SU-DHL-6 (cell line): ENCODE measurements at regions not wholly inside any gene's neighbourhood (a gene's known extent, or its start where the extent isn't known, plus 50 kb on each side); places are given as distances from the start of the nearest gene placed in this dataset.

Experiments used
- H2AFZ ChIP-seq: fragments of 200-600 bp; sonication (generic); 2 replicates; pipeline ENCODE4 v1.6.1; 2014; ENCODE audit warnings: low read depth, mild to moderate bottlenecking, moderate library complexity, mixed read lengths, antibody characterized with exemption, low read length; ENCODE audit not compliant: severe bottlenecking
- H3F3A ChIP-seq: fragments of 200-600 bp; shearing (Covaris generic); 2 replicates; pipeline ENCODE4 v1.6.0; 2016; ENCODE audit warnings: antibody characterized with exemption, mild to moderate bottlenecking; ENCODE audit not compliant: insufficient read depth
- H3K27ac ChIP-seq: fragments of 200-600 bp; sonication (generic); 2 replicates; pipeline ENCODE4 v1.5.1; 2016; ENCODE audit warnings: low read depth, mild to moderate bottlenecking, low read length, moderate library complexity, mixed read lengths
- H3K27me3 ChIP-seq: fragments of 200-600 bp; sonication (generic), shearing (Covaris generic); 2 replicates; pipeline ENCODE4 v1.6.0; 2014; ENCODE audit warnings: mild to moderate bottlenecking, low read length
- H3K36me3 ChIP-seq: fragments of 200-600 bp; sonication (generic); 2 replicates; pipeline ENCODE4 v1.6.1; 2014; ENCODE audit warnings: mild to moderate bottlenecking, low read length, mixed read lengths
- H3K4me2 ChIP-seq: fragments of 300-600, 200-600 bp; shearing (Covaris generic), sonication (generic); 2 replicates; pipeline ENCODE4 v1.6.0; 2014; ENCODE audit warnings: low read length, low read depth, mild to moderate bottlenecking; ENCODE audit not compliant: poor library complexity, severe bottlenecking
- H3K4me3 ChIP-seq: fragments of 200-600 bp; sonication (generic); 2 replicates; pipeline ENCODE4 v1.5.1; 2014; ENCODE audit warnings: antibody characterized with exemption, low read length, mild to moderate bottlenecking, mixed read lengths; ENCODE audit not compliant: insufficient read depth, poor library complexity, severe bottlenecking
- H3K79me2 ChIP-seq: fragments of 200-600 bp; sonication (generic); 2 replicates; pipeline ENCODE4 v1.6.1; 2014; ENCODE audit warnings: mild to moderate bottlenecking, low read length, moderate library complexity; ENCODE audit not compliant: insufficient read depth
- H3K9ac ChIP-seq: fragments of 200-600 bp; sonication (generic); 2 replicates; pipeline ENCODE4 v1.7.0; 2014; ENCODE audit warnings: mild to moderate bottlenecking, low read length
- H3K9me2 ChIP-seq: fragments of 200-600 bp; sonication (generic); replicated peaks from 2 replicates; pipeline ENCODE4 v1.6.1; 2014; ENCODE audit warnings: low read length; ENCODE audit not compliant: insufficient read depth
- H3K9me3 ChIP-seq: fragments of 200-600 bp; sonication (generic); 2 replicates; pipeline ENCODE4 v1.6.1; 2014; ENCODE audit warnings: low read length, mixed read lengths; ENCODE audit not compliant: insufficient read depth
- H4K20me1 ChIP-seq: fragments of 200-600 bp; sonication (generic); 2 replicates; pipeline ENCODE4 v1.6.1; 2014; ENCODE audit warnings: low read depth, mild to moderate bottlenecking, antibody characterized with exemption, low read length, moderate library complexity, mixed read lengths
- CTCF ChIP-seq: fragments of 200-600 bp; sonication (generic); IDR thresholded peaks from one replicate; pipeline ENCODE4 v1.5.1; 2017; ENCODE audit warnings: antibody characterized with exemption, mild to moderate bottlenecking, low read length, moderate library complexity; ENCODE audit not compliant: insufficient read depth, poor library complexity, severe bottlenecking
- EZH2phosphoT487 ChIP-seq: fragments of 200-600 bp; sonication (generic), shearing (Covaris generic); conservative IDR thresholded peaks from 2 replicates; pipeline ENCODE4 v1.6.1; 2018; ENCODE audit warnings: mild to moderate bottlenecking, antibody characterized with exemption, low read length, moderate library complexity, mixed read lengths

DNA sequence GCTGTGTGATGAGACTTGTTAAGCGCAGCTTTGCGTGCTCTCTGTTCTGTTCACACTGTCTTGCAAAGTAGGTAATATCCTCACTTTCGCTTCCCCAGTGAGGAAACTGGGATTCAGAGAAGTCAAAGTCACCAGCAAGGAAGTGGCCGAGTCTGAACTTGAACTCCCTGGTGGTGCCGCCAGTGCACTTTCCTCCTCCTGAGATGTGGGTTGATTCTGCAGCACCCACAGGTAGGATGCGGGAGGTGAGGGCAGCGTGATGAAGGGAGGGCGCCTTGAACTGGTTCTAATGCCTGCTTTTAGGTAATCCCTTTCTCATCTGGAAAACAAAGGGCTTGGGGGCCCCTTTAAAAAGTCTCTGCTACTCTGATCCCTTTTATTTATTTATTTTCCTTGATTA is 54.9 kb upstream of the IGF1 start:
- Histone ChIP-seq H3K4me2 (no peak overlapping the region), H3K27ac (no peak overlapping the region), H3K27me3 (no peaks in the 10 kb centered on the region), H3K4me3 (no peak overlapping the region), H3K9ac (no peak overlapping the region), H3K9me2 (no peaks in the 10 kb centered on the region), H4K20me1 (no peaks in the 10 kb centered on the region), H3K9me3 (no peaks in the 10 kb centered on the region), H3K36me3 (no peaks in the 10 kb centered on the region), H3K79me2 (no peaks in the 10 kb centered on the region), H3F3A (no peaks in the 10 kb centered on the region), H2AFZ (no peak overlapping the region)
- TF ChIP-seq CTCF (no peak), EZH2phosphoT487 (no peak)

- no peak overlapping the region for H2AFZ ChIP-seq
- no peak overlapping the region for H3K4me2 ChIP-seq
- no peak overlapping the region for H3K9ac ChIP-seq
- TF ChIP-seq EZH2phosphoT487, result no peak
- TF ChIP-seq CTCF, result no peak
- no peaks in the 10 kb centered on the region for H4K20me1 ChIP-seq
- no peaks in the 10 kb centered on the region for H3K27me3 ChIP-seq
- H3K9me2 ChIP-seq, result no peaks in the 10 kb centered on the region
- H3K4me3 ChIP-seq, result no peak overlapping the region
- no peaks in the 10 kb centered on the region for H3K79me2 ChIP-seq
- H3K9me3 ChIP-seq, result no peaks in the 10 kb centered on the region
- no peaks in the 10 kb centered on the region for H3F3A ChIP-seq
- no peaks in the 10 kb centered on the region for H3K36me3 ChIP-seq
- no peak overlapping the region for H3K27ac ChIP-seq
These were observed 54.5 kb upstream of the IGF1 start for GRCh38 chr12:102534899-102535298.

GRCh38 chr12:102533483-102534215 is 53.3 kb upstream of the IGF1 start:
- H3K9ac ChIP-seq, result no peak overlapping the region
- no peaks in the 10 kb centered on the region for H3K9me2 ChIP-seq
- no peaks in the 10 kb centered on the region for H4K20me1 ChIP-seq
- no peak overlapping the region for H3K4me3 ChIP-seq
- TF ChIP-seq EZH2phosphoT487 (no peak), CTCF (no peak)
- H3K79me2 ChIP-seq, result no peaks in the 10 kb centered on the region
- no peak overlapping the region for H3K27ac ChIP-seq
- H3K27me3 ChIP-seq, result no peaks in the 10 kb centered on the region
- H3K9me3 ChIP-seq, result no peaks in the 10 kb centered on the region
- H2AFZ ChIP-seq, result no peak overlapping the region
- no peaks in the 10 kb centered on the region for H3K36me3 ChIP-seq
- H3K4me2 ChIP-seq, result no peak overlapping the region
- H3F3A ChIP-seq, result no peaks in the 10 kb centered on the region
